ENCODE measurements at regions not wholly inside any gene's neighbourhood (a gene's known extent, or its start where the extent isn't known, plus 50 kb on each side); places are given as distances from the start of the nearest gene placed in this dataset.

- Histone ChIP-seq H3K79me2 (replicated peaks; ENCODE audit: insufficient read depth, low read length) (no peaks in the 10 kb centered on the region), H3K9me2 (ENCODE audit: insufficient read depth, low read length) (no peaks in the 10 kb centered on the region), H3F3A (ENCODE audit: insufficient read depth, low read length, poor library complexity, severe bottlenecking) (no peaks in the 10 kb centered on the region), H2AFZ (ENCODE audit: low read depth, low read length) (no peak overlapping the region), H3K4me3 (ENCODE audit: low read length) (no peak overlapping the region), H4K20me1 (ENCODE audit: insufficient read depth) (no peaks in the 10 kb centered on the region), H3K36me3 (ENCODE audit: insufficient read depth, low read length) (no peaks in the 10 kb centered on the region), H3K27me3 (ENCODE audit: insufficient read depth, low read depth, low read length) (no peaks in the 10 kb centered on the region), H3K9me3 (ENCODE audit: low read length) (no peaks in the 10 kb centered on the region), H3K9ac (ENCODE audit: low read length) (no peak overlapping the region), H3K4me2 (ENCODE audit: low read length) (no peak overlapping the region), H3K27ac (ENCODE audit: low read length) (no peak overlapping the region)
- no peak for TF ChIP-seq EP300 (conservative IDR thresholded peaks at IDR 0.05; ENCODE audit: poor library complexity, severe bottlenecking)
- no peak for TF ChIP-seq POLR2AphosphoS5 (IDR thresholded peaks at IDR 0.05)
- no peak for TF ChIP-seq EZH2 (IDR thresholded peaks at IDR 0.05; ENCODE audit: borderline replicate concordance, insufficient read depth, low read length, poor library complexity, severe bottlenecking)
- no peak for TF ChIP-seq MXI1 (conservative IDR thresholded peaks at IDR 0.05; ENCODE audit: poor library complexity, severe bottlenecking)
- TF ChIP-seq, protein P1, sequence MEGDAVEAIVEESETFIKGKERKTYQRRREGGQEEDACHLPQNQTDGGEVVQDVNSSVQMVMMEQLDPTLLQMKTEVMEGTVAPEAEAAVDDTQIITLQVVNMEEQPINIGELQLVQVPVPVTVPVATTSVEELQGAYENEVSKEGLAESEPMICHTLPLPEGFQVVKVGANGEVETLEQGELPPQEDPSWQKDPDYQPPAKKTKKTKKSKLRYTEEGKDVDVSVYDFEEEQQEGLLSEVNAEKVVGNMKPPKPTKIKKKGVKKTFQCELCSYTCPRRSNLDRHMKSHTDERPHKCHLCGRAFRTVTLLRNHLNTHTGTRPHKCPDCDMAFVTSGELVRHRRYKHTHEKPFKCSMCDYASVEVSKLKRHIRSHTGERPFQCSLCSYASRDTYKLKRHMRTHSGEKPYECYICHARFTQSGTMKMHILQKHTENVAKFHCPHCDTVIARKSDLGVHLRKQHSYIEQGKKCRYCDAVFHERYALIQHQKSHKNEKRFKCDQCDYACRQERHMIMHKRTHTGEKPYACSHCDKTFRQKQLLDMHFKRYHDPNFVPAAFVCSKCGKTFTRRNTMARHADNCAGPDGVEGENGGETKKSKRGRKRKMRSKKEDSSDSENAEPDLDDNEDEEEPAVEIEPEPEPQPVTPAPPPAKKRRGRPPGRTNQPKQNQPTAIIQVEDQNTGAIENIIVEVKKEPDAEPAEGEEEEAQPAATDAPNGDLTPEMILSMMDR (IDR thresholded peaks at IDR 0.05; ENCODE audit: poor library complexity, severe bottlenecking): no peak
- TF ChIP-seq TAF1 (IDR thresholded peaks at IDR 0.05; ENCODE audit: low read depth): no peak
- TF ChIP-seq RAD21 (conservative IDR thresholded peaks at IDR 0.05): no peak
- TF ChIP-seq SMC3 (conservative IDR thresholded peaks at IDR 0.05; ENCODE audit: poor library complexity): no peak
- TF ChIP-seq, protein P2, sequence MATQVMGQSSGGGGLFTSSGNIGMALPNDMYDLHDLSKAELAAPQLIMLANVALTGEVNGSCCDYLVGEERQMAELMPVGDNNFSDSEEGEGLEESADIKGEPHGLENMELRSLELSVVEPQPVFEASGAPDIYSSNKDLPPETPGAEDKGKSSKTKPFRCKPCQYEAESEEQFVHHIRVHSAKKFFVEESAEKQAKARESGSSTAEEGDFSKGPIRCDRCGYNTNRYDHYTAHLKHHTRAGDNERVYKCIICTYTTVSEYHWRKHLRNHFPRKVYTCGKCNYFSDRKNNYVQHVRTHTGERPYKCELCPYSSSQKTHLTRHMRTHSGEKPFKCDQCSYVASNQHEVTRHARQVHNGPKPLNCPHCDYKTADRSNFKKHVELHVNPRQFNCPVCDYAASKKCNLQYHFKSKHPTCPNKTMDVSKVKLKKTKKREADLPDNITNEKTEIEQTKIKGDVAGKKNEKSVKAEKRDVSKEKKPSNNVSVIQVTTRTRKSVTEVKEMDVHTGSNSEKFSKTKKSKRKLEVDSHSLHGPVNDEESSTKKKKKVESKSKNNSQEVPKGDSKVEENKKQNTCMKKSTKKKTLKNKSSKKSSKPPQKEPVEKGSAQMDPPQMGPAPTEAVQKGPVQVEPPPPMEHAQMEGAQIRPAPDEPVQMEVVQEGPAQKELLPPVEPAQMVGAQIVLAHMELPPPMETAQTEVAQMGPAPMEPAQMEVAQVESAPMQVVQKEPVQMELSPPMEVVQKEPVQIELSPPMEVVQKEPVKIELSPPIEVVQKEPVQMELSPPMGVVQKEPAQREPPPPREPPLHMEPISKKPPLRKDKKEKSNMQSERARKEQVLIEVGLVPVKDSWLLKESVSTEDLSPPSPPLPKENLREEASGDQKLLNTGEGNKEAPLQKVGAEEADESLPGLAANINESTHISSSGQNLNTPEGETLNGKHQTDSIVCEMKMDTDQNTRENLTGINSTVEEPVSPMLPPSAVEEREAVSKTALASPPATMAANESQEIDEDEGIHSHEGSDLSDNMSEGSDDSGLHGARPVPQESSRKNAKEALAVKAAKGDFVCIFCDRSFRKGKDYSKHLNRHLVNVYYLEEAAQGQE (IDR thresholded peaks at IDR 0.05; ENCODE audit: borderline replicate concordance): no peak
Observed at GRCh38 chr3:99016452-99016851, 115.0 kb upstream of the DCBLD2 start.

GRCh38 chr3:99013777-99014315 is 112.4 kb upstream of the DCBLD2 start:
- no peaks in the 10 kb centered on the region for H3K79me2 ChIP-seq (replicated peaks; ENCODE audit: insufficient read depth, low read length)
- no peak overlapping the region for H3K27ac ChIP-seq (ENCODE audit: low read length)
- H3F3A ChIP-seq (ENCODE audit: insufficient read depth, low read length, poor library complexity, severe bottlenecking): no peaks in the 10 kb centered on the region
- H3K4me2 ChIP-seq (ENCODE audit: low read length): no peak overlapping the region
- TF ChIP-seq POLR2AphosphoS5 (IDR thresholded peaks at IDR 0.05) (no peak), EP300 (conservative IDR thresholded peaks at IDR 0.05; ENCODE audit: poor library complexity, severe bottlenecking) (no peak), MXI1 (conservative IDR thresholded peaks at IDR 0.05; ENCODE audit: poor library complexity, severe bottlenecking) (no peak), SMC3 (conservative IDR thresholded peaks at IDR 0.05; ENCODE audit: poor library complexity) (no peak), RAD21 (conservative IDR thresholded peaks at IDR 0.05) (no peak), EZH2 (IDR thresholded peaks at IDR 0.05; ENCODE audit: borderline replicate concordance, insufficient read depth, low read length, poor library complexity, severe bottlenecking) (no peak), TAF1 (IDR thresholded peaks at IDR 0.05; ENCODE audit: low read depth) (no peak)
- TF ChIP-seq, protein P2 (IDR thresholded peaks at IDR 0.05; ENCODE audit: borderline replicate concordance): no peak
- TF ChIP-seq, protein P1 (IDR thresholded peaks at IDR 0.05; ENCODE audit: poor library complexity, severe bottlenecking): no peak
- no peak overlapping the region for H2AFZ ChIP-seq (ENCODE audit: low read depth, low read length)
- no peaks in the 10 kb centered on the region for H3K9me2 ChIP-seq (ENCODE audit: insufficient read depth, low read length)
- no peak overlapping the region for H3K9ac ChIP-seq (ENCODE audit: low read length)
- no peaks in the 10 kb centered on the region for H3K9me3 ChIP-seq (ENCODE audit: low read length)
- no peaks in the 10 kb centered on the region for H3K36me3 ChIP-seq (ENCODE audit: insufficient read depth, low read length)
- no peaks in the 10 kb centered on the region for H4K20me1 ChIP-seq (ENCODE audit: insufficient read depth)
- no peak overlapping the region for H3K4me3 ChIP-seq (ENCODE audit: low read length)
- H3K27me3 ChIP-seq (ENCODE audit: insufficient read depth, low read depth, low read length): no peaks in the 10 kb centered on the region

Data from neural cell (in vitro differentiated cells).